Transverse colon (tissue), 4 donors: ENCODE measurements at regions not wholly inside any gene's neighbourhood (a gene's known extent, or its start where the extent isn't known, plus 50 kb on each side); places are given as distances from the start of the nearest gene placed in this dataset.

Experiments
- DNase-seq: peaks from one replicate; pipeline ENCODE4 v3.0.0-alpha.2; 2019
- H3K27ac ChIP-seq, 4 donors: fragments of 200-600 bp; sonication (generic); 2 replicates each; pipeline ENCODE4 v1.5.1; 2016 to 2018; ENCODE audit warnings: inconsistent platforms in 4 of 4
- H3K27me3 ChIP-seq: fragments of 200-600 bp; sonication (generic); 2 replicates; pipeline ENCODE4 v1.5.1; 2017; ENCODE audit warnings: inconsistent platforms
- H3K36me3 ChIP-seq, 4 donors: fragments of 200-600 bp; sonication (generic); 2 replicates each; pipeline ENCODE4 v1.5.1; 2017 to 2019; ENCODE audit warnings: inconsistent platforms in 4 of 4
- H3K4me1 ChIP-seq, 4 donors: fragments of 200-600 bp; sonication (generic); 2 replicates each; pipeline ENCODE4 v1.5.1; 2017 to 2020; ENCODE audit warnings: inconsistent platforms in 4 of 4
- H3K4me3 ChIP-seq, 4 donors: fragments of 200-600 bp; sonication (generic); 1 replicate in 1 of 4; 2 replicates in 3 of 4; pipeline versions ENCODE4 v1.5.1 to v1.6.1; 2017 to 2019; ENCODE audit warnings: inconsistent platforms in 4 of 4
- H3K9me3 ChIP-seq, 2 donors: fragments of 200-600 bp; sonication (generic); 2 replicates each; pipeline ENCODE4 v1.5.1; 2017 to 2019; ENCODE audit warnings: inconsistent platforms in 2 of 2
- CTCF ChIP-seq, 5 experiments: fragments of 200-600 bp in 3 of 5; fragments of 450-650 bp in 2 of 5; sonication (generic) in 3 of 5; IDR thresholded peaks; 1 replicate in 2 of 5; 2 replicates in 3 of 5; pipeline ENCODE4 v1.5.1; 2016 to 2017; ENCODE audit warnings: antibody characterized with exemption in 5 of 5, inconsistent platforms in 3 of 5, mild to moderate bottlenecking in 2 of 5, moderate library complexity in 1 of 5
- EP300 ChIP-seq: sonication (generic); formaldehyde crosslinking; IDR thresholded peaks from one replicate; pipeline ENCODE4 v1.6.1; 2017; ENCODE audit warnings: antibody characterized with exemption, low read depth
- POLR2A ChIP-seq: fragments of 450-650 bp; IDR thresholded peaks from one replicate; pipeline ENCODE4 v1.6.1; 2016; ENCODE audit warnings: antibody characterized with exemption, mild to moderate bottlenecking, moderate library complexity
- POLR2AphosphoS5 ChIP-seq, 3 donors: sonication (generic); formaldehyde crosslinking; IDR thresholded peaks; one replicate each; pipeline ENCODE4 v1.6.1; 2016; ENCODE audit warnings: antibody characterized with exemption in 3 of 3
- WGBS, 2 donors: methylation state at CpG; one replicate each; pipeline ENCODE4 v1.1.5; 2018; ENCODE audit warnings: low coverage in 1 of 2; 5-methylcytosine and 5-hydroxymethylcytosine counted together
- in situ Hi-C, 4 donors: fragments of 200-750 bp; cut with MboI; loops; one replicate each; pipeline versions ENCODE4 v1.15.0 to v1.15.1; 2017; ENCODE audit warnings: low sequenced_read_pairs in 3 of 4, low pct_ligation_motif_present in 1 of 4, low pct_unique_long_range_greater_than_20kb in 1 of 4
- intact Hi-C: fragments of 100-400 bp; cut with DNase I; formaldehyde crosslinking; loops from one replicate; pipeline ENCODE4 v1.15.1; 2023; ENCODE audit warnings: low total_unique reads

GRCh38 chr3:104856741-104857140 is 510.0 kb upstream of the ALCAM start:
- intact Hi-C loops = no loop called here
- H3K4me3 ChIP-seq = no peak overlapping the region
- DNase-seq = no peak
- H3K27ac ChIP-seq = no peak overlapping the region
- no peak for TF ChIP-seq EP300
- no peak for TF ChIP-seq CTCF (IDR thresholded peaks at IDR 0.05)
- TF ChIP-seq POLR2AphosphoS5 (IDR thresholded peaks at IDR 0.05) = no peak
- TF ChIP-seq POLR2A = no peak
- in situ Hi-C loops = no loop called here
- H3K36me3 ChIP-seq = no peaks in the 10 kb centered on the region
- H3K4me1 ChIP-seq = no peaks in the 10 kb centered on the region
- no peaks in the 10 kb centered on the region for H3K27me3 ChIP-seq
- no peaks in the 10 kb centered on the region for H3K9me3 ChIP-seq
- 14 to 60% methylated on average over 1 to 2 of the region's 2 CpGs for WGBS, 2 donors

GRCh38 chr3:104868291-104868690 is 498.4 kb upstream of the ALCAM start:
- intact Hi-C loops (no loop called here), in situ Hi-C loops (no loop called here)
- TF ChIP-seq CTCF (IDR thresholded peaks at IDR 0.05) (no peak), POLR2AphosphoS5 (IDR thresholded peaks at IDR 0.05) (no peak), EP300 (no peak), POLR2A (no peak)
- H3K4me1 ChIP-seq = no peaks in the 10 kb centered on the region
- H3K27ac ChIP-seq = no peak overlapping the region
- no peaks in the 10 kb centered on the region for H3K36me3 ChIP-seq
- DNase-seq = no peak
- no peaks in the 10 kb centered on the region for H3K9me3 ChIP-seq
- no peaks in the 10 kb centered on the region for H3K27me3 ChIP-seq
- WGBS, 2 donors = 71 to 77% methylated on average over 2 of the region's 2 CpGs
- H3K4me3 ChIP-seq = no peak overlapping the region

GRCh38 chr3:104870276-104870675 is 496.4 kb upstream of the ALCAM start:
- Histone ChIP-seq H3K36me3 (no peaks in the 10 kb centered on the region), H3K4me1 (no peaks in the 10 kb centered on the region), H3K27ac (no peak overlapping the region), H3K9me3 (no peaks in the 10 kb centered on the region), H3K27me3 (no peaks in the 10 kb centered on the region), H3K4me3 (no peak overlapping the region)
- in situ Hi-C loops (no loop called here), intact Hi-C loops (no loop called here)
- WGBS, 2 donors = 82 to 90% methylated on average over 1 of the region's 1 CpG
- DNase-seq = no peak
- TF ChIP-seq POLR2A = no peak
- no peak for TF ChIP-seq EP300
- no peak for TF ChIP-seq CTCF (IDR thresholded peaks at IDR 0.05)
- TF ChIP-seq POLR2AphosphoS5 (IDR thresholded peaks at IDR 0.05) = no peak

GRCh38 chr3:104873331-104873730 is 493.4 kb upstream of the ALCAM start:
- H3K27ac ChIP-seq = no peak overlapping the region
- intact Hi-C loops = no loop called here
- DNase-seq = no peak
- H3K4me3 ChIP-seq = no peak overlapping the region
- no peaks in the 10 kb centered on the region for H3K4me1 ChIP-seq
- H3K9me3 ChIP-seq = no peaks in the 10 kb centered on the region
- TF ChIP-seq POLR2AphosphoS5 (IDR thresholded peaks at IDR 0.05) = no peak
- TF ChIP-seq POLR2A = no peak
- TF ChIP-seq CTCF (IDR thresholded peaks at IDR 0.05) = no peak
- TF ChIP-seq EP300 = no peak
- in situ Hi-C loops = no loop called here
- WGBS, 2 donors = 96 to 100% methylated on average over 1 of the region's 1 CpG
- H3K27me3 ChIP-seq = no peaks in the 10 kb centered on the region
- H3K36me3 ChIP-seq = no peaks in the 10 kb centered on the region
